ENCODE measurements at regions not wholly inside any gene's neighbourhood (a gene's known extent, or its start where the extent isn't known, plus 50 kb on each side); places are given as distances from the start of the nearest gene placed in this dataset.

DNA sequence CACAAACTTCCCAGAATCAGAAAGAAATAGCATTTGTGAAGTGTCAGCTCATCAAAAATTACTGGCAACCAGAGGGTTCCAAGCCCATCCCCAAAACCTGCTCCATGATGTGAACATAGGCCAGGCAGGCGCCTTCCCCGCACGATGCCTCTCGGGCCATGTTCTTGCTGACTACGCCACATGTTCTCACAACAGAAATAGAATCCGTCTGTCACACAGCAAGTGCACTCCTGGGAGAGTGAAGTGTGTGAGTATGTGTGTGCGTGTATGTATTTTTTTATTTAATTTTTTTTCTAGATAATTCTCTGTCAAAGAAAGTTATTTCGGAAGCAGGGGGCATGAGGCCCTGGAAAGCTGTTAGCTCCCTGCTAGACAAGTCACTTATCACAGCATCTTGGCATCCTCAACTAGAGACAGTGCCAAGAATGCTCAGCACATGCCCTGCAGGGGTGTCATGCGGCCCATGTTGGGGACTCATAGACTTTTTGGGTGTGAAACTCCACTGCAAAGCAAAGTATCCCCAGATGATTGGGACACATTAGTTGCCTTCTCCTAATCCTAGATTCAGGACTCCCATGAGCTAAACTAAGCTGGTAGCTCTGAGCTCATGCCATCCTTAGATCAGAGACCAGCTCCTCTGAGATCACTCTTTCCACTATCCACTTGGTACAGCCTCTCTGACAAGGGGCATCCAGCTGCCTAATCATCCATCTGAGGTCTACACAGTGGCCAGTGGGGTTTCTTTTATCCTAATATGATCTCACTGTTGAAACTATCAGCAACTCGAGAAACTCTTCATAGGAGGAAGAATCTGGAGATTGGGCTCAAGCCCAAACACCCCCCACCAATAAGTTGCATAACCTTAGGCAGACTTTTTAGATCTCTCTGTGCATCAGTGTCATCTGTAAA, 53.2 kb upstream of the CYRIA start:
- ChIA-PET POLR2A (no interaction called here), CTCF (no interaction called here)
- H3K4me3 ChIP-seq (replicated peaks in 1 of 2; ENCODE audit: low read depth in 1 of 2, low read length in 2 of 2): no peak overlapping the region

More for the DNA sequence above, 53.2 kb upstream of the CYRIA start:
- RAD21 ChIA-PET (ENCODE audit: low non-redundant PET in 1 of 2, low total read pairs in 2 of 2, uncharacterized antibody in 2 of 2, unreplicated experiment in 2 of 2): no interaction called here
- H3K27me3 ChIP-seq (ENCODE audit: insufficient read depth, low read length): peaks cover 26% of the 10 kb centered on the region
- H3K9ac ChIP-seq (ENCODE audit: low read length): no peak overlapping the region
- H3K4me2 ChIP-seq (ENCODE audit: low read length): no peak overlapping the region
- ATAC-seq (no peak), DNase-seq (ENCODE audit: low read depth, low spot score) (no peak)
- no peak overlapping the region for H2AFZ ChIP-seq (ENCODE audit: low read depth, low read length, poor library complexity, severe bottlenecking)
- TF ChIP-seq EZH2phosphoT487 (IDR thresholded peaks at IDR 0.05; ENCODE audit: borderline replicate concordance) (no peak), CTCF (IDR thresholded peaks at IDR 0.05 in 2 of 3, conservative IDR thresholded peaks at IDR 0.05 in 1 of 3; ENCODE audit: borderline replicate concordance in 1 of 3, insufficient read depth in 1 of 3, low read depth in 2 of 3, low read length in 2 of 3) (no peak), ZFX (IDR thresholded peaks at IDR 0.05) (no peak)
- H3K4me1 ChIP-seq (ENCODE audit: control insufficient read depth in 1 of 2, insufficient read depth in 2 of 2, low read length in 2 of 2): no peaks in the 10 kb centered on the region
- H3K9me2 ChIP-seq (ENCODE audit: insufficient read depth): no peaks in the 10 kb centered on the region
- no peaks in the 10 kb centered on the region for H3K79me2 ChIP-seq (ENCODE audit: insufficient read depth, low read length)
- no peaks in the 10 kb centered on the region for H4K20me1 ChIP-seq (ENCODE audit: insufficient read depth)
- BruUV-seq (replicated peaks): no TSS peak
- H3K27ac ChIP-seq (ENCODE audit: low read depth, low read length): no peak overlapping the region
- no peaks in the 10 kb centered on the region for H3K36me3 ChIP-seq (ENCODE audit: control insufficient read depth in 1 of 2, insufficient read depth in 2 of 2, low read length in 2 of 2)
- H3K9me3 ChIP-seq (ENCODE audit: control insufficient read depth in 1 of 2, insufficient read depth in 1 of 2, low read depth in 1 of 2, low read length in 2 of 2): no peaks in the 10 kb centered on the region
- intact Hi-C loops (cut with micrococcal nuclease): no loop called here

All from HCT116 (cell line).